OCI-LY7 (cell line): ENCODE measurements at regions not wholly inside any gene's neighbourhood (a gene's known extent, or its start where the extent isn't known, plus 50 kb on each side); places are given as distances from the start of the nearest gene placed in this dataset.

Experiments
- BruUV-seq: library from RNA; stranded (reverse); fragments of 400-500 nt; replicated peaks from 2 replicates; lab custom pipeline; 2021; lab: Mats Ljungman, UMichigan
- CTCF ChIA-PET: fragments of 300-600 bp; sonication (Branson Sonifier 250); formaldehyde crosslinking; loops from one replicate; lab custom pipeline; 2022; ENCODE audit warnings: antibody characterized with exemption; ENCODE audit not compliant: unreplicated experiment; lab: Charles Lee
- POLR2A ChIA-PET: fragments of 300-600 bp; sonication (Branson Sonifier 250); formaldehyde crosslinking; loops from one replicate; lab custom pipeline; 2022; ENCODE audit warnings: antibody characterized with exemption; lab: Charles Lee
- DNase-seq: peaks from one replicate; pipeline ENCODE4 v3.0.0-alpha.2; 2015; ENCODE audit warnings: low spot score
- H2AFZ ChIP-seq: fragments of 200-600 bp; sonication (generic), shearing (Covaris generic); 2 replicates; pipeline ENCODE4 v1.6.1; 2014; ENCODE audit warnings: mild to moderate bottlenecking, antibody characterized with exemption, low read length, moderate library complexity
- H3K27ac ChIP-seq: fragments of 200-600 bp; sonication (generic); 2 replicates; pipeline ENCODE4 v1.5.1; 2014; ENCODE audit warnings: mixed run types, low read depth, mild to moderate bottlenecking, moderate library complexity, low read length, inconsistent platforms; ENCODE audit not compliant: poor library complexity, severe bottlenecking
- H3K36me3 ChIP-seq: fragments of 200-600 bp; sonication (generic); 2 replicates; pipeline ENCODE4 v1.6.1; 2014; ENCODE audit warnings: mild to moderate bottlenecking, antibody characterized with exemption, low read length, moderate library complexity, mixed read lengths; ENCODE audit not compliant: insufficient read depth
- H3K4me1 ChIP-seq: fragments of 200-600 bp; sonication (generic); 2 replicates; pipeline ENCODE4 v1.5.1; 2014; ENCODE audit warnings: mild to moderate bottlenecking, low read length; ENCODE audit not compliant: insufficient read depth, poor library complexity, severe bottlenecking
- H3K4me2 ChIP-seq: fragments of 200-600 bp; sonication (generic); 2 replicates; pipeline ENCODE4 v1.6.1; 2014; ENCODE audit warnings: mild to moderate bottlenecking, low read length
- H3K4me3 ChIP-seq: fragments of 200-600 bp; sonication (generic); 2 replicates; pipeline ENCODE4 v1.5.1; 2014; ENCODE audit warnings: mild to moderate bottlenecking, low read depth, low read length; ENCODE audit not compliant: poor library complexity, severe bottlenecking
- H3K79me2 ChIP-seq: fragments of 200-600 bp; sonication (generic); 2 replicates; pipeline ENCODE4 v1.6.1; 2016; ENCODE audit warnings: low read depth, mild to moderate bottlenecking, low read length, moderate library complexity, mixed read lengths; ENCODE audit not compliant: insufficient read depth
- H3K9me2 ChIP-seq: fragments of 200-600 bp; sonication (generic); 2 replicates; pipeline ENCODE4 v1.6.1; 2016; ENCODE audit warnings: mild to moderate bottlenecking, low read length, mixed read lengths; ENCODE audit not compliant: insufficient read depth
- H3K9me3 ChIP-seq: fragments of 200-600 bp; sonication (generic); 2 replicates; pipeline ENCODE4 v1.6.1; 2014; ENCODE audit warnings: mild to moderate bottlenecking, mixed run types, low read length, mixed read lengths
- H4K20me1 ChIP-seq: fragments of 200-600 bp; sonication (generic); 2 replicates; pipeline ENCODE4 v1.6.1; 2014; ENCODE audit warnings: mild to moderate bottlenecking, antibody characterized with exemption, low read length, moderate library complexity, mixed read lengths; ENCODE audit not compliant: insufficient read depth
- CTCF ChIP-seq: fragments of 200-600 bp; sonication (generic); conservative IDR thresholded peaks from 2 replicates; pipeline ENCODE4 v1.5.1; 2014; ENCODE audit warnings: mild to moderate bottlenecking, antibody characterized with exemption, low read length, moderate library complexity, mixed read lengths
- EZH2phosphoT487 ChIP-seq: fragments of 200-600 bp; sonication (generic); IDR thresholded peaks from 2 replicates; pipeline ENCODE4 v1.6.1; 2018; ENCODE audit warnings: low read depth, borderline replicate concordance, mild to moderate bottlenecking, mixed run types, antibody characterized with exemption, low read length, moderate library complexity, mixed read lengths
- intact Hi-C: fragments of 100-400 bp; cut with micrococcal nuclease; formaldehyde crosslinking; loops from one replicate; pipeline ENCODE4 v1.10.0; 2022; ENCODE audit not compliant: unreplicated experiment

GRCh38 chr6:102961902-102962301 is 1568.4 kb downstream of the GRIK2 start:
- Histone ChIP-seq H3K27ac (no peak overlapping the region), H2AFZ (no peak overlapping the region), H3K4me3 (no peak overlapping the region), H3K4me1 (no peaks in the 10 kb centered on the region), H3K9me3 (no peaks in the 10 kb centered on the region), H3K36me3 (no peaks in the 10 kb centered on the region), H3K9me2 (no peaks in the 10 kb centered on the region), H3K79me2 (no peaks in the 10 kb centered on the region), H3K4me2 (no peak overlapping the region), H4K20me1 (no peaks in the 10 kb centered on the region)
- DNase-seq, result no peak
- TF ChIP-seq EZH2phosphoT487 (no peak), CTCF (no peak)
- ChIA-PET POLR2A (no interaction called here), CTCF (no interaction called here)
- no TSS peak for BruUV-seq
- intact Hi-C loops, result no loop called here

GRCh38 chr6:102950967-102951366 is 1557.5 kb downstream of the GRIK2 start:
- H3K4me1 ChIP-seq, result no peaks in the 10 kb centered on the region
- no peaks in the 10 kb centered on the region for H3K79me2 ChIP-seq
- CTCF ChIA-PET, result no interaction called here
- no peaks in the 10 kb centered on the region for H4K20me1 ChIP-seq
- intact Hi-C loops, result no loop called here
- TF ChIP-seq EZH2phosphoT487 (no peak), CTCF (no peak)
- no peak overlapping the region for H2AFZ ChIP-seq
- POLR2A ChIA-PET, result no interaction called here
- BruUV-seq, result no TSS peak
- no peak for DNase-seq
- H3K36me3 ChIP-seq, result no peaks in the 10 kb centered on the region
- no peak overlapping the region for H3K4me2 ChIP-seq
- H3K27ac ChIP-seq, result no peak overlapping the region
- no peaks in the 10 kb centered on the region for H3K9me2 ChIP-seq
- H3K4me3 ChIP-seq, result no peak overlapping the region
- no peaks in the 10 kb centered on the region for H3K9me3 ChIP-seq

GRCh38 chr6:102944475-102944874 is 1551.0 kb downstream of the GRIK2 start:
- intact Hi-C loops, result no loop called here
- no peak for DNase-seq
- Histone ChIP-seq H3K9me3 (no peaks in the 10 kb centered on the region), H3K27ac (no peak overlapping the region), H3K4me1 (no peaks in the 10 kb centered on the region), H3K79me2 (no peaks in the 10 kb centered on the region), H3K36me3 (no peaks in the 10 kb centered on the region), H3K9me2 (no peaks in the 10 kb centered on the region), H3K4me3 (no peak overlapping the region), H3K4me2 (no peak overlapping the region), H2AFZ (no peak overlapping the region), H4K20me1 (no peaks in the 10 kb centered on the region)
- ChIA-PET CTCF (no interaction called here), POLR2A (interaction anchor here (0.6 to 1.5 kb wide), 3 partner anchors 10 to 30 kb away, joined by 3 to 4 read pairs (median 3); no protein-coding TSS in a partner anchor)
- TF ChIP-seq EZH2phosphoT487 (no peak), CTCF (no peak)
- no TSS peak for BruUV-seq
